ENCODE measurements at regions not wholly inside any gene's neighbourhood (a gene's known extent, or its start where the extent isn't known, plus 50 kb on each side); places are given as distances from the start of the nearest gene placed in this dataset.

DNA sequence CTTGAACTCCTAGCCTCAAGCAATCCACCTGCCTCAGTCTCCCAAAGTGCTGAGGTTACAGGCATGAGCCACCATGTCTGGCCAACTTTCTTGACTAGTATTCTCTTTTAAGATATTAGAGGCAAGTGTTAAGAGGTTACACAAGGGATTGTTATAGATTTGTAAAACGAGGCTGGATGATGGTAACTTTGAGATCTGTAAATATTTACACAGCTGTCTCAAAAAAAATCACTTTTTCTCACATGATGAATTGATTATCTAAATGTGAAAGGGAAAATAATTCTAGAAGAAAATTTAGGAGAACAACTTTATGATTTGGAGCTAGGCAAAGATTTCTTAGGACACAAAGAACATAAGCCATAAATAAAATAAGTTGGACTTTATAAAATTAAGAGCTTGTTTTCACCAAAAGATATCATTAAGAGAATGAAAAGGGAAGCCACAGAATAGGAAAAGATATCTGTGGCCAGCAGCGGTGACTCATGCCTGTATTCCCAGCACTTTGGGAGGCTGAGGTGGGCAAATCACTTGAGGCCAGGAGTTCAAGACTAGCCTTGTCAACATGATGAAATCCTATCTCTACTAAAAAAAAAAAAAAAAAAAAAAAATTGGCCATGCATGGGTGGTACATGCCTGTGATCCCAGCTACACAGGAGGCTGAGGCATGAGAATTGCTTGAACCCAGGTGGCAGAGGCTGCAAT is 77.4 kb downstream of the BBS10 start:
- H3K4me1 Mint-ChIP-seq: peaks cover 21% of the 10 kb centered on the region
- DNase-seq (ENCODE audit: low spot score in 2 of 2, unreplicated experiment in 2 of 2): no peak
- no peaks in the 10 kb centered on the region for H3K9me3 Mint-ChIP-seq
- no peak for TF ChIP-seq CTCF (IDR thresholded peaks at IDR 0.05; ENCODE audit: unreplicated experiment)
- no peak overlapping the region for H3K27ac Mint-ChIP-seq
- no peak overlapping the region for H3K4me3 Mint-ChIP-seq
- H3K27me3 Mint-ChIP-seq (ENCODE audit: low read depth): no peaks in the 10 kb centered on the region
- no peaks in the 10 kb centered on the region for H3K36me3 Mint-ChIP-seq

GRCh38 chr12:76268267-76268666 is 79.9 kb downstream of the BBS10 start:
- H3K9me3 Mint-ChIP-seq: peaks cover 5% of the 10 kb centered on the region
- no peak for TF ChIP-seq CTCF (IDR thresholded peaks at IDR 0.05; ENCODE audit: unreplicated experiment)
- no peaks in the 10 kb centered on the region for H3K27me3 Mint-ChIP-seq (ENCODE audit: low read depth)
- no peaks in the 10 kb centered on the region for H3K36me3 Mint-ChIP-seq
- DNase-seq (ENCODE audit: low spot score in 2 of 2, unreplicated experiment in 2 of 2): no peak
- H3K4me1 Mint-ChIP-seq: peaks cover 10% of the 10 kb centered on the region
- H3K4me3 Mint-ChIP-seq: no peak overlapping the region
- no peak overlapping the region for H3K27ac Mint-ChIP-seq

DNA sequence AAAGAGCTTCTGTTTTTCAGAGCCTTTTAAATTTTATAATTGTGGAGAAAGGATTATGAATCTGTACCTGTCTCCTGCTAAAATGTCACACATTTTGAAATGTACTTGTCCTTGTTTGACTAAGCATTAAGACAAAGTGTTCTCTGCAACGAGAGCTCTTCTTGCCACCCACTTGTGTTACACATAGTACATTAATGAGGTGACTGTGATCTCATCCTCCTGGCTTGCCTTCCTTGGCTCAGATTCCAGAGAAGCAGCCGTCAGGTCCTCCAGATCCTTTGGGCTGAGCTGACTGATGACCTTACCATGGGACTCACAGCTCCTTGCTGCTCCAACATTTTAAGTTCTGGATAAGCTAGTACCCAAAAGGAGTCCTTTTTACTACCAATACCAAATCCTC is 81.4 kb downstream of the BBS10 start:
- peaks cover 7% of the 10 kb centered on the region for H3K9me3 Mint-ChIP-seq
- no peak overlapping the region for H3K27ac Mint-ChIP-seq
- H3K4me1 Mint-ChIP-seq: peaks cover 3% of the 10 kb centered on the region
- H3K27me3 Mint-ChIP-seq (ENCODE audit: low read depth): no peaks in the 10 kb centered on the region
- no peak overlapping the region for H3K4me3 Mint-ChIP-seq
- DNase-seq (ENCODE audit: low spot score in 2 of 2, unreplicated experiment in 2 of 2): no peak
- no peaks in the 10 kb centered on the region for H3K36me3 Mint-ChIP-seq
- TF ChIP-seq CTCF (IDR thresholded peaks at IDR 0.05; ENCODE audit: unreplicated experiment): no peak

DNA sequence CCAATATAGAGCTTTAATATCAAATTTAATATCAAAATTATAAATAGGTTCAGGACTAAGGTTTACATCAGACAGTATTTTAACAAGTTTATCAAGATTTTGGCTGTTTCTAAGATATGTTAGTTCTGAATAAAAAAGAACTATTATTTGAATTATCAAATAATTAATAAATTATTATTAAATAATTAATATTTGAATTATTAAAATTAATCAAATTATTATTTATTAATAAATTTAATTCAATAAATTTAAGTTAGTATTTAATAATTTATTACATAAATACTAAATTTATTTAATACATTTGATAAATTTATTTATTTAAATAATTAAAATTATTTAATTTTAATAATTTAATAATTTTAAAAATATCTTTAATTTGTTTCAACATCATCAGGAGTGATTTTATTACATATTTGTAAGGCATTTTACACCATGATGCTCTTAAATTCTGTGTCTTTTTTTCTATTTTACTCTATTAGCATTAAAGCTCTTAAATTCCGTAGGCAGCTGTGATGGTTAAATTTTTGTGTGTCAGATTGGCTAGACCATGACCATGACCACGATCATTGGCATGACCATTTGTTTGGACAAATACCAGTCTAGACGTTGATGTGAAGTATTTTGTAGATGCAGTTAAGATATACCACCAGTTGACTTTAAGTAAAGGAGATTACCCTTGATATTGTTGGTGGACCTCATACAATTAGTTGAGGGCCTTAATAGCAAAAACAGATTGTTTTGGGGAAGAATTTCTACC is 82.6 kb downstream of the BBS10 start:
- Mint-ChIP-seq H3K27ac (no peak overlapping the region), H3K4me3 (no peak overlapping the region), H3K9me3 (peaks cover 12% of the 10 kb centered on the region), H3K36me3 (no peaks in the 10 kb centered on the region), H3K27me3 (ENCODE audit: low read depth) (no peaks in the 10 kb centered on the region), H3K4me1 (peaks cover 3% of the 10 kb centered on the region)
- no peak for DNase-seq (ENCODE audit: low spot score in 2 of 2, unreplicated experiment in 2 of 2)
- TF ChIP-seq CTCF (IDR thresholded peaks at IDR 0.05; ENCODE audit: unreplicated experiment): no peak

DNA sequence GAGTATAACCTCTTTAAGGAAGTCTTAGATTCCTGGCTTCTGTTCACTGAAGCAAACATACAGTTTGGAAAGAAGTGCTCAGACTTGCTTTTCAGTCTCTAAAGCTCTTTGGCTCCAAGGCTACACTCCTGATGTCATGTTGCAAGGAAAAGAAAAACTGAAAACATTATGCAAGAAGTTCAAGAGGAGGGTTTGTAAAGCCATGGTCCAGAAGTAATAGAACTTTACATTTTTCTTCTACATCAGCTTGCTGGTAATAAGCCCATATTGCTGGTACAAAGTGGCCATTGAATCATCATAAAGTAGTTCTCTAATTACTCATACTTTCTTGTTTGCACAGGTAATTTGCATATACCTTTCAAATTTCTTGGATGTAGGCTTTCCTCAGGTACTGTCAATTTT is 83.6 kb downstream of the BBS10 start:
- DNase-seq (ENCODE audit: low spot score in 2 of 2, unreplicated experiment in 2 of 2): no peak
- Mint-ChIP-seq H3K27ac (no peak overlapping the region), H3K4me1 (peaks cover 12% of the 10 kb centered on the region), H3K9me3 (peaks cover 12% of the 10 kb centered on the region), H3K36me3 (no peaks in the 10 kb centered on the region), H3K27me3 (ENCODE audit: low read depth) (no peaks in the 10 kb centered on the region), H3K4me3 (no peak overlapping the region)
- no peak for TF ChIP-seq CTCF (IDR thresholded peaks at IDR 0.05; ENCODE audit: unreplicated experiment)

All from mesothelial cell of epicardium (in vitro differentiated cells).